MM.1S (cell line): ENCODE measurements at regions not wholly inside any gene's neighbourhood (a gene's known extent, or its start where the extent isn't known, plus 50 kb on each side); places are given as distances from the start of the nearest gene placed in this dataset.

Experiments used
- DNase-seq: peaks from one replicate; pipeline ENCODE4 v3.0.0-alpha.2; 2015
- H2AFZ ChIP-seq: fragments of 300-600 bp; sonication (generic); 2 replicates; pipeline ENCODE4 v1.6.0; 2016; ENCODE audit warnings: antibody characterized with exemption, low read length
- H3F3A ChIP-seq: fragments of 300-600 bp; sonication (generic); 2 replicates; pipeline ENCODE4 v1.6.1; 2016; ENCODE audit warnings: mild to moderate bottlenecking, antibody characterized with exemption, low read length, moderate library complexity, mixed read lengths; ENCODE audit not compliant: insufficient read depth
- H3K27ac ChIP-seq: fragments of 300-600 bp; sonication (generic); 2 replicates; pipeline ENCODE4 v1.5.1; 2016; ENCODE audit warnings: mild to moderate bottlenecking, low read length
- H3K27me3 ChIP-seq: fragments of 300-600 bp; sonication (generic); replicated peaks from 2 replicates; pipeline ENCODE4 v1.6.0; 2016; ENCODE audit warnings: low read length; ENCODE audit not compliant: insufficient read depth
- H3K36me3 ChIP-seq: fragments of 300-600 bp; sonication (generic); replicated peaks from 2 replicates; pipeline ENCODE4 v1.6.1; 2016; ENCODE audit warnings: mild to moderate bottlenecking, low read length, mixed read lengths; ENCODE audit not compliant: insufficient read depth
- H3K4me1 ChIP-seq: fragments of 300-600 bp; sonication (generic); 2 replicates; pipeline ENCODE4 v1.6.1; 2016; ENCODE audit warnings: low read length, mixed read lengths
- H3K4me2 ChIP-seq: fragments of 300-600 bp; sonication (generic); 2 replicates; pipeline ENCODE4 v1.6.0; 2016; ENCODE audit warnings: low read depth, low read length
- H3K4me3 ChIP-seq: fragments of 300-600 bp; sonication (generic); 2 replicates; pipeline ENCODE4 v1.5.1; 2016; ENCODE audit warnings: low read length, mixed read lengths
- H3K79me2 ChIP-seq: fragments of 300-600 bp; sonication (generic); 2 replicates; pipeline ENCODE4 v1.6.1; 2016; ENCODE audit warnings: mixed run types, low read length, mixed read lengths
- H3K9ac ChIP-seq: fragments of 300-600 bp; sonication (generic); 2 replicates; pipeline ENCODE4 v1.6.1; 2016; ENCODE audit warnings: low read length, mixed read lengths
- H3K9me2 ChIP-seq: fragments of 300-600 bp; sonication (generic); replicated peaks from 2 replicates; pipeline ENCODE4 v1.6.1; 2016; ENCODE audit warnings: mild to moderate bottlenecking, low read length, mixed read lengths; ENCODE audit not compliant: insufficient read depth
- H3K9me3 ChIP-seq: fragments of 300-600 bp; sonication (generic); replicated peaks from 2 replicates; pipeline ENCODE4 v1.6.1; 2016; ENCODE audit warnings: mild to moderate bottlenecking, low read length, mixed read lengths; ENCODE audit not compliant: insufficient read depth
- H4K20me1 ChIP-seq: fragments of 300-600 bp; sonication (generic); 2 replicates; pipeline ENCODE4 v1.6.1; 2016; ENCODE audit warnings: mild to moderate bottlenecking, low read length, moderate library complexity, mixed read lengths; ENCODE audit not compliant: insufficient read depth
- CTCF ChIP-seq: fragments of 300-600 bp; sonication (generic); IDR thresholded peaks from 2 replicates; pipeline ENCODE4 v1.5.1; 2016; ENCODE audit warnings: antibody characterized with exemption, low read length, mixed read lengths
- EZH2 ChIP-seq: fragments of 300-600 bp; sonication (generic); optimal IDR thresholded peaks from 2 replicates; pipeline ENCODE3; 2017; ENCODE audit warnings: low read depth, mild to moderate bottlenecking, antibody characterized with exemption, low read length, mixed read lengths
- EZH2phosphoT487 ChIP-seq: fragments of 300-600 bp; sonication (generic); IDR thresholded peaks from 2 replicates; pipeline ENCODE4 v1.6.1; 2018; ENCODE audit warnings: antibody characterized with exemption, low read length

- H3K79me2 ChIP-seq = no peaks in the 10 kb centered on the region
- no peak overlapping the region for H3K4me3 ChIP-seq
- no peaks in the 10 kb centered on the region for H3K36me3 ChIP-seq
- no peak overlapping the region for H2AFZ ChIP-seq
- H3K27me3 ChIP-seq = peaks cover 27% of the 10 kb centered on the region
- H3K9me2 ChIP-seq = no peaks in the 10 kb centered on the region
- DNase-seq = no peak
- no peaks in the 10 kb centered on the region for H3K9me3 ChIP-seq
- H3K4me1 ChIP-seq = no peaks in the 10 kb centered on the region
- TF ChIP-seq CTCF (no peak), EZH2 (no peak), EZH2phosphoT487 (no peak)
- no peak overlapping the region for H3K27ac ChIP-seq
- no peaks in the 10 kb centered on the region for H3F3A ChIP-seq
- H3K4me2 ChIP-seq = no peak overlapping the region
- no peaks in the 10 kb centered on the region for H4K20me1 ChIP-seq
- H3K9ac ChIP-seq = no peak overlapping the region
Observed at GRCh38 chr19:29429581-29429980, 96.2 kb upstream of the VSTM2B start.

- Histone ChIP-seq H2AFZ (no peak overlapping the region), H3K4me3 (no peak overlapping the region), H4K20me1 (no peaks in the 10 kb centered on the region), H3K79me2 (no peaks in the 10 kb centered on the region), H3K4me2 (no peak overlapping the region), H3K9me3 (no peaks in the 10 kb centered on the region), H3K4me1 (no peaks in the 10 kb centered on the region), H3K27me3 (peaks cover 31% of the 10 kb centered on the region), H3K9ac (no peak overlapping the region), H3K36me3 (no peaks in the 10 kb centered on the region), H3F3A (no peaks in the 10 kb centered on the region), H3K9me2 (no peaks in the 10 kb centered on the region), H3K27ac (no peak overlapping the region)
- TF ChIP-seq EZH2phosphoT487 (no peak), EZH2 (no peak), CTCF (no peak)
- no peak for DNase-seq
Observed at GRCh38 chr19:29431332-29431731, 94.5 kb upstream of the VSTM2B start.

- Histone ChIP-seq H3K4me1 (no peaks in the 10 kb centered on the region), H2AFZ (no peak overlapping the region), H3K79me2 (no peaks in the 10 kb centered on the region), H3F3A (no peaks in the 10 kb centered on the region), H3K36me3 (no peaks in the 10 kb centered on the region), H3K4me2 (no peak overlapping the region), H3K9me3 (no peaks in the 10 kb centered on the region), H3K27ac (no peak overlapping the region), H3K4me3 (no peak overlapping the region), H3K27me3 (peaks cover 31% of the 10 kb centered on the region), H3K9ac (no peak overlapping the region), H3K9me2 (no peaks in the 10 kb centered on the region), H4K20me1 (no peaks in the 10 kb centered on the region)
- no peak for DNase-seq
- TF ChIP-seq EZH2phosphoT487 (no peak), CTCF (no peak), EZH2 (no peak)
Observed at GRCh38 chr19:29432677-29433076, 93.1 kb upstream of the VSTM2B start.
